ENCODE measurements at regions not wholly inside any gene's neighbourhood (a gene's known extent, or its start where the extent isn't known, plus 50 kb on each side); places are given as distances from the start of the nearest gene placed in this dataset.
"Not testable (repeated sequence)": the region's sequence is repeated elsewhere in the genome, so short reads cannot be mapped to it uniquely, and the experiment has no call there.

DNA sequence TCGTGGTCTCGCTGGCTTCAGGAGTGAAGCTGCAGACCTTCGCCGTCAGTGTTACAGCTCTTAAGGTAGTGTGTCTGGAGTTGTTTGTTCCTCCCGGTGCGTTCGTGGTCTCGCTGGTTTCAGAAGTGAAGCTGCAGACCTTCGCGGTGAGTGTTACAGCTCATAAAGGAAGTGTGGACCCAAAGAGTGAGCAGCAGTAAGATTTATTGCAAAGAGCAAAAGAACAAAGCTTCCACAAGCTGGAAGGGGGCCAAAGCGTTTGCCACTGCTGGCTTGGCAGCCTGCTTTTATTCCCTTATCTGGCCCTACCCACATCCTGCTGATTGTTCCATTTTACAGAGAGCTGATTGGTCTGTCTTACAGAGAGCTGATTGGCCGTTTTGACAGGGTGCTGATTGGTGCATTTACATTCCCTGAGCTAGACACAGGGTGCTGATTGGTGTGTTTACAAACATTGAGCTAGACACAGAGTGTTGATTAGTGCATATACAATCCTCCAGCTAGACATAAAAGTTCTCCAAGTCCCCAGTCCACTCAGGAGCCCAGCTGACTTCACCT, 1256.0 kb downstream of the STIM2 start:
- not testable (repeated sequence) for DNase-seq

DNA sequence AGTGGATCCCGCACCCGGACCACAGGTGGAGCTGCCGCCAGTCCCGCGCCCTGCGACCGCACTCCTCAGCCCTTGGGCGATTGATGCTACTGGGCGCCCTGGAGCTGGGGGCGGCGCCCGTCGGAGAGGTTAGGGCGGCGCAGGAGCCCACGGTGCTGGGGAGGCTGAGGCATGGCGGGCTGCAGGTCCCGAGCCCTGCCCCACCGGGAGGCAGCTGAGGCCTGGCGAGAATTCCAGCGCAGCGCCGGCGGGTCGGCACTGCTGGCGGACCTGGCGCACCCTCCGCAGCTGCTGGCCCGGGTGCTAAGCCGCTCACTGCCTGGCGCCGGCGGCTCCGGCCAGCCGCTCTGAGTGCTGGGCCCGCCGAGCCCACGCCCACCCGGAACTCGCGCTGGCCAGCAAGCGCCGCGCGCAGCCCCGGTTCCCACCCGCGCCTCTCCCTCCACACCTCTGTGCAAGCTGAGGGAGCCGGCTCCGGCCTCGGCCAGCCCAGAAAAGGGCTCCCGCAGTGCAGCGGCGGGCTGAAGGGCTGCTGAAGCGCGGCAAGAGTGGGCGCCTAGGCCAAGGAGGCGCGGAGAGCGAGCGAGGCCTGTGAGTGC, 1256.5 kb downstream of the STIM2 start:
- DNase-seq: no peak

DNA sequence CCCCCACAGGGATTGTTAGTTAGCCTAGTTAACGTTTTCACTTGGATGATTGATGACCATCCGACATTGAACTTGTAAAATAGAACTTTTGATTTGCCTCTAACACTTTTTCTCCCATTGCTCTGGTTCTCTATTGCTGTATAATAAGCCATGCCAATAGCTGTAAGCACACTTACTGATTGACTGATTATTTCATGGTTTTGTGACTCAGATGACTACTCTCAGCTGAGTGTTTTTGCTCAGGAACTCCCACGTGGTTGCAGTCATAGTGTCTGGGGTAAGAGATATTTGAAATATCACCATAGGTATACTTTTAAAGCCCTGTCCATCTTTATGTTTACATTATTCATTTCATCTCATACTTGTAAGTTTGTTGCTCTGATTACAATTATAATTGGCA, 1285.5 kb downstream of the STIM2 start:
- no peak for DNase-seq

DNA sequence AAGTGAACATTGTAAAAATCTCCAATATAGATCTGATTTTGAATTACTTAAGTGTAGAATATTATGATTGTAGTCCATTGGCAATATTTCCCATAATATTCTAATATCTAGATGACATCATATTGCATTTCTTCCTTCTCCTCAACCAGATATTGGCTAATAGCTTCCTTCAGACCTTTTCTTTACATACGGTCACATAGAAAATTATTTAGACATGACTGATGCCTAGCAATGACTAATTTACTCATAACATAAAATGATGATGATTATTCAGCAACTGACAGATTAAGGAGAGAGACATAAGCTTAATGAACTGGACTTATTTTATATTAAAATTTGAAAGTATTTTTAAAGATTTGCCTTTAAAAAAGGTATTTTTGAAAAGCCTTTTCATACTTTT, 1287.6 kb downstream of the STIM2 start:
- no peak for DNase-seq

DNA sequence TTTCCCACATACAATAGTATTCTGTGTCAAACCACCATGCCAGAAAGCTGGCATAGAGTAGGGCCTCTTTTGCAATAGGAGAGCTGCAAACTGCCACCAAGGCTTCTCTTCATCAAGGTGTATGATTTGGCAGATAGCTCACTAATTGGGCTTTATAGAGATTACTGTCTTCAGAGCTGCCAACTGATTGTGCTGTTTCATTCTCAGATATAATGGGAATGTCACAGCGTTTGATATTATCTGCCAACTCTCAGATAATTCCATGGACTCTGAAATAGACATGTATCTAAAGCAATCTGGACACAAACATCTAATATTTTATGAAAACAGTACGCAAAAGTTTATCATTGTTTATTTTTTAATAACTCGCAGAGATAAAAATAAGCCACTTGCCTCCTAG, 1289.1 kb downstream of the STIM2 start:
- no peak for DNase-seq

DNA sequence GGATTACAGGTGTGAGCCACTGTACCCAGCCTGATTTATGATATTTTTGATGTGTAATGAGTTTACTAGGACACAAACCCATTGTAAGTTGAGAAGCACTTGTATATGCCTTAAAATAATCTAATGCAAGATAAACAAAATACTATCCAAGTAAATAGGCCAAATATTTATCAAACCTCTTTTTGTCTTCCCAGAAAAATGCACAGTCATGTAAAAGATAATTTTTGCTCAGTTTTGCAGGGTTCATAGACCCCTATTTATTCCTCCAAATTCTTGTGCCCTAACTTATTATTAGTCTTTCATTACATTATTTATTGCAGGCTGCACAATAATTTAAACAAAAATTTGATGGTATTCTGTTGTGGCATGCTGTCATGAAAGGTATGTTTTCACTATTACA, 1290.7 kb downstream of the STIM2 start:
- no peak for DNase-seq

DNA sequence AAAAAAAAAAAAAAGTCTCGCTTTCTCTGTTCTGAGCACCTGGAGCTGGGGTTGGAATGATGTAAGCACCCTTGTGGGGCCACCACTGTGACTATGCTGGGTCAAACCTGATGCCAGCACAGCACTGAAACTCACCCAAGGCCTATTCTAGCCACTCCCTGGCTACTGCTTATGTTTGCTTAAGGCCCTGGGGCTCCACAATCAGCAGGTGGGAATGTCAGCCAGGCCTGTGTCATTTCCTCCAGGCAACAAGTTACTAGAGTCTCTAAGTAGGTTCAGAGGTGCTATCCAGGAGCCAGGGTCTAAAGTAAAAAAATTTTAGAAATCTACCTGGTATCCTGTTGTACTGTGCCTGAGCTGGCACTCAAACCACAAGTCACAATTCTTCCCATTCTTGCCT, 1306.8 kb downstream of the STIM2 start:
- DNase-seq: no peak

DNA sequence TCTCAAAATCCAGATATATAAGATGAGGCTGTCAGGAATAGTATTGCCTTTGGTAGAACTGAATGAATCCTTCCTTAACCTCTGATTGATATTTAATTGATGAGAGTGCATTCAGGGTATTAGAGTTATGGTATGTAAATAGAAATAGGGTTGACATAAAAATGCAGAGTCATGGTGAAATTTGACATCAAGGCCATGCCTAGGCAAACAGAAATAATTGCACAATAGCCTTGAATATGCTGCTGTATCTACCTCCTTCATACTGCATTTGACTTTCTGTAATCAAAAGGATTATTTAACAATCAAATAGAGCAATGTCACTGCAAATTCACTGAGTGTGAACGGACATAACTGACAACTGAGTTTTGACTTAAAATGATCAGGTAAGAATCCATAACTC, 1316.3 kb downstream of the STIM2 start:
- no peak for DNase-seq

DNA sequence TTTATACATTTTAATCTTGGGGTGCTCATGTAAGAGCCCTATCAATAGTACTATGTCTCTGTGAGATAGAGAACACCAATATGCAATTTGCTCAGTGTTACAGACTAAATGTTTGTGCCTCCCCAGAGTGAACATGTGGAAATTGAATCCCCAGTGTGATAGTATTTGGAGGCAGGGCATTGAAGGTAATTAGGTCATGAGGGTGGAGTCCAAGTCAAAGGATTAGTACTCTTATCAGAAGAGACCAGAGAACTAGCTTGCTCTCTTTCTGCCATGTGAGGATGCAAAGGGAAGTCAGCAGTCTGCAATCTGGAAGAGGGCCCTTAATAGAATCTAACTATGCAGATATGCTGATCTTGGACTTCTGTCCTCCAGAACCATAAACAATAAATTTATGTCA, 1317.0 kb downstream of the STIM2 start:
- no peak for DNase-seq

DNA sequence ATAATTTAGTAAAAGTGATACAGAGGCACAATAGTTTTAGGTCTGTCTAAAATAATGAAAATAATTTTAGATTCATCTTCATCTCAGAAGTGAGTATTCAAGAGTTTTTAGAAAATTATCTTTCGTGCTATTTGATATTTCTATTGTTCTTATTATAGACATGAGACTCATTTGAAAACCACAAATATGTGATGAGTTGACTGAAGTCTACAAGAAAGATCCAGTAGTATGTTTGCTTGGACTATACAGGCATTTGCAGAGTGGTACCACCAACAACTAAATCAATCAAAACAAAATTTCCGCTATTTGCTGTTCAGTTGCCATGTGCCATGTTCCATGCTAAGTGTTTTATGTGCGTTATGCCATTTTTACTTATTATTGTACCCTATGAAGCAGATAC, 1318.5 kb downstream of the STIM2 start:
- no peak for DNase-seq

DNA sequence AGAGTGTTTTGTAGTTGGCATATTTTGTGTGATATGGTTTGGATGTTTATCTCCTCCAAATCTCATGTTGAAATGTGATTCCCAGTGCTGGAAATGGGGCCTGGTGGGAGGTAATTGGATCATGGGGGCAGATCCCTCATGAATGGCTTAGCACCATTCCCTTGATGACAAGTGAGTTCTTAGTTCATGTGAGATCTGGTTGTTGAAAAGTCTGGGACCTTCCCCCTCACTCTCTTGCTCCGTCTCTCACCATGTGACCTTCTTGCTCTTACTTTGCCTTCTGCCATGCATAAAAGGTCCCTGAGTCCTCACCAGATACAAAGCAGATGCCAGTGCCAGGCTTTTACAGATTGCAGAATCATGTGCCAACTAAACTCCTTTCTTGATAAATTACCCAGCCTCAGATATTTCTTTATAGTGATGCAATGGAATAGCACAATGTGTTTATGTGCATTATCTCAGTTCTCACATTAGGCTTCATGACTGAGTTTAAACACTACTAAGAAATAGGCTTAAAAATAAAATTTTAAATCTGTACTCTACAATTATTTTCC, 1348.8 kb downstream of the STIM2 start:
- DNase-seq: no peak

DNA sequence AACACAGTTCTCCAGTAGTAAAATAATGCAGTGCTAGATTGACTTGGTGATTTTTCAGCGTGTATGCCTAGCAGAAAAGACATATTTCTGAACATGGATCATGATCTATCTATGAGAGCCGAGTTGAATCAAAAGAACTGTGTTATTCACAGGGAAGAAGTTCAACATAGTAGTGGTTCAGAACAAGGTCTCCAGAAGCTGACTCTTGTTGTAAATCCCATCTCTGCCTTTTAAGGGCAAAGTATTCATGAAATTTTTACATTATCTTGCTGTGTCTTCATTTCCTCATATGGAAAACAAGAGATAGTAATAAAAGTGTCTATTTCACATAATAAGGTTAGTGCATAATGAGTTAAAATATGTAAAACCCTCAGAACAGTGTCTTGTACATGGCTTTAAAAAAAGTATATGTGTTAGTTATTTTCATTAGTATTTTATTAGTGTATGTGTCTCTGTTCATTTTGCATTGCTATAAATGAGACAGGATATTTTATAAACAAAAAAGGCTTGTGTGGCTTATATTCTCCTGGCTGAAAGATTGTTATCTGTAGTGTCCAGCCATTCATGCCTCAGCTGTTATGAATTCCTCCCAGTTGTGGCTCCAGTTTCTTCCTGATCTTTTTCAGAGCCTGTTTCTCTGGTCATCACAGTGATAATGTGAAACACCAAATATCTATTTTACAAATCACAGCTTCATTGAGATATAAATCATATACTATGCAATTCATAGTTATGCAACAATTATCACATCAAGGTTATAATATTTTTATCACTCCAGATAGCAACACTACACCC, 1351.2 kb downstream of the STIM2 start:
- no peak for DNase-seq

DNA sequence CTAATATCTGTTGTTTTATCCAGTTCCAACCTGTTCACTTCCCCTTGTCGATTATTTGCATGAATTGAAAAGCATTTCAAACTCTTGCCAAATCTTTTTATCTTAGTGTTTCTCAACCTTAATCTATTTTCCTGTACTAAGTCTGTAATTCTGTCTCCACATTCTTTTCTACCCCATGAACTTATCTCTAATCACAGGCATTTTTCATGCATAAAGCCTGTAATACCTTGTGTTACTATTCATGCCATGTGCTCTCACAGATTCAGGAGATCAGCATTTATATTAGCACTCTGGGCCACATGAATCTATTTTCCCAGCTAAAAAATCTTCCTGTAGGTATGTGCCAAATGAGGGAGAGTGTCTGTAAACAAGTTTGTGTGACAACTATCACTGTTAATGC, 1360.9 kb downstream of the STIM2 start:
- DNase-seq: no peak

DNA sequence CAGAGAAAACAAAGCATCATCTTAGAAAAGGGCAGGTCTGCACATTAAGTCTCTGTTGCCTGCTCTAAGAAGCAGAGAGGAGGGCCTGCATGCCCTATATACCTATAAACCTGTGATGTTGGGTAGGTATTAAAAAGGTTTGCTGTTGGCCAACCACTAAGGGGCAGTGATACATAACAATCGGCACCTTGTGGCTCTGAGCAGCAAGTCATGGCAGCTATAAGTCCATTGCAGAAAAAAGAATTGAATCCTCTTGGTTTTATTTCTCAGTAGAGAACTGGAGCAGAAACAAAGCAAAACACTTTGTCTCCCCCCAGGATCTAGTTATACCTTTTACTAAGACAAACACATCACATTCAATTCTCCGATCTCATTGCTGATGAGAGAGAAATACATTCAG, 1364.4 kb downstream of the STIM2 start:
- peak; percentile 43 for DNase-seq

DNA sequence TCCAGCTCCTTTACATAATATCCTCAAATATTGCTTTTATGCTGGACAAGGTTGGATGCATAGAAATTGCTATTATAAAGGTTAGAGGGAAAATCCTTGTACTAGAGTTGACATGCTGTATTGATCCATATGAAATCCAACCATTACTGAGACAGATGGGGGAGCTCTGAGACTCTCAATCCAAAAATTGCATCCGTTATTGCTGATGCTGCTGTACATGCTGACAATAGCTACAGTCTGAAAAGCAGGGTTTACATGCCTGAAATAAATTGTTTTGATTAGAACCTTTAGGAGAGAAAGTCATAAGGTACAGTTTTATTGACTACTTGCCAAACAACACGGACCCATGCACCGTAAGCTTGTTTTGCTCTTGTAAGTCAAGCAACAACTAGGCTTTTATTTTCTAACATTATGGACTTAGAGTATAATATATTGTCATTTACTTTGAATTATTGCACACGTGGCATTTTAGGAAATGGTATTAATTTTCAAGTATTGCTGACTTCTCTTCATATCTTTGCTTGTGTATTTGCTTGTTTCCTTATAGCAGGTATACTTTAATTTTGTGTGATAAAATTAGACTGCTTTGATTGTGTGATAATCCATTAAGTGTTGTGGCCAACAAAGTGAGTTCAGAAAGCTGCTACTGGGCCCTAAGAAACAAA, 1365.2 kb downstream of the STIM2 start:
- peak; percentile 23 for DNase-seq

DNA sequence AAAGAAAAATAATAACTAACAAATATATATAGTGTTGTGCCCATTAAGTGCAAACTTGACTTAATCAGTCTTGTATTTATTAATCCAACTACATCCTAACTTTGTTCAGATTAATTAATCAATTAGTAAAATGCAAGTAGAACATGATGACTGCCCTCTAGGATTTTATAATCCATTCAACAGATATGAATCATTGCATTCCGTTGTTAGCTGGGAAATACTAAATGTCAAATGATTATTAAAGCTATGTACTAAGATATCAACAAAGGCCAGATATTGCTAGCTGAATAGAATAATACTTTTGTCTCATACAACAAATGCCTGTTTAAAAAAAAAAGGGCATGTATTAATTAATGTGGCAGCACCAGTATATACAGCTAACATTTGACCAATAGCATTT, 1366.3 kb downstream of the STIM2 start:
- no peak for DNase-seq

DNA sequence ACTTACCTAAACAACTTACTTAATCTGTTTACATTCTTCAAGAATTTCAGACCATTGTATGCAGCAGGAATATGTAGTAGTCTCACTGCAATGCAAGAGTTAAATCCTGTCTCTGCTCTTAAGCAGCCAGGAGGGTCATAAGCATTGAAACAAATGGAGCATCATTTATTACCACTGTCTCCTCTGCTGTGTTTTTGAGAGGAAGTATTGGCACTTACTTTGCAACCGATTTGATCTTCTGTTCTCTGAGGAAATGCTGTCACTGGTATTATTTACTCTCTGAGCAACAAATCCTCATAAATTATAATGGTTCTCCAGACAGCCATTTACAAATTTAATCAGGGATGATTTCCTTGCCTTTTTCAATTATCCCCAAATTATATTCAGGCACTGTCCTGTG, 1367.1 kb downstream of the STIM2 start:
- DNase-seq: no peak

DNA sequence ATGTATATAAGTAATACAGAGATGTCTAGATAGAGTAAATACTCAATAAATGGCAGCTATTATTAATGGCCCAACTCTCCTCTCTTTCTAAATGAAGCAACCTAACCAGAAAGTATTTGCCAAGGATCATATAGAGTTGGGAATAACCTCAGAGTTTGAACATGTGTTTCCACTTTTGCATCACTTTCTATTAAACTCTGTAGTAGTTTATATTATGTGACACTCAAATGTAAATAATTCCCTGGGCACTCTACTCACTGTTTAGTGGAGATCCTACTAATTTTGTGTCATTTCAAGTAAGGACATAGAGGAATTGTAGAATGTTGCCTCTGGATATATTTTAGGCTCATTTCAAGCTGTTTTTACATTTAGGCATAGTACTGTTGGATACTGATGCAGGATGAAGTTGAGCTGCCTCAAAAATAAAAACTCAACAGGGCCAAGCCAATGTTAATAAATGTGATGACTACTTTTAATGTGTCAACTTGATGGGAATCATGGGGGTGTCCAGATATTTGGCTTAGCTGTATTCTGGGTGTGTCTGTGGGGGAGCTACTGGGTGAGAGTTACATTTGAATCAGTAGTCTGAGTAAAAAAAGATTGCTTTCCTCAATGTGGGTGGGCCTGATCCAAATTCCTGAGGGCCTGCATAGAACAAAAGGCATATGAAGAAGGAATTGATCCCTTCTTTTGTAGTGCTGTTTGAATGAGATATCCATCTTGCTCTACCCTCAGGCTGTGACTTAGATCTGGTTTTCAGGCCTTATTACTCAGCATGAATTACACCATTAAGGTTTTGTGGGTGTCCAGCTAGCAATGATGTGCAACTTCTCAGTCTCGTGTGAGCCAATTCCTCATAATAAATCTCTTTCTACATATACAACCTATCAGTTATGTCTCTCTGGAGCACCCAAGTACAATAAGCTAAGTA, 1368.2 kb downstream of the STIM2 start:
- DNase-seq: no peak

DNA sequence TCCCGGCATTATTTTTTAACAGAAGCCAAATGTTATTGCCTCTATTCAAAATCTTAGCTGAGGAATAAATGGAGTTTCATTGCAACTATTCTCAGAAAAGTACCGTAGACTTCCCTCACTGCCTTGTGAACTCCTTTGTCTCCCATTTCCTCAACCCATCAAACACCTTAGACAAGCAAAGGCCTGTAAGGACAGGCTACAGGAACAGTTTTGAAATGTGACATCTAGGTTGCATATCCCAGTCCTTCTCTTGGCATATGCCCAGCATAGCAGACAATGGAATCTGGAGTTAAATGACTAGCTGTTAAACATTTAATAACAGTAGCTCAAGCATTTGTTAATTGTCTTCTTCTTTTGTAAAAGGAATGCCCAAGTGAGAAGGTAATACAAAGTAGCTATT, 1371.7 kb downstream of the STIM2 start:
- DNase-seq: no peak

DNA sequence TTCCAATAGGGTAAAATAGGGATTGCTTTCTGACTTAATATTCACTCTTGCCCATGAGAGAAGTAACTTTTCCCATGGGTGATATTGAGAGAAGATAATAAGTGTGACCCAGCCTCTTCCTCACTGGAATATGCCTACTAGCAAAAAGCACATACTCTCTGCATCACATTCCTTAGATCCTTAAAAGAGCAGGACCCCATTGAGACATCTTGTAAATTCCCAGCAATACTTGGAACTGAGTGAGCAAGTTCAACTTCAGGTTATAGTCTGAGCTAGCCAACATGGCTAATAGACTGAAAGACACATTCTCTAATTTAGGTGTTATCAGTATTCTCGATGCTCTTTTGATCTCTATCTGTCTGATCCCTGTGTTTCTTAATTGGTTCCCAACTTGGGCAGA, 1372.3 kb downstream of the STIM2 start:
- no peak for DNase-seq

DNA sequence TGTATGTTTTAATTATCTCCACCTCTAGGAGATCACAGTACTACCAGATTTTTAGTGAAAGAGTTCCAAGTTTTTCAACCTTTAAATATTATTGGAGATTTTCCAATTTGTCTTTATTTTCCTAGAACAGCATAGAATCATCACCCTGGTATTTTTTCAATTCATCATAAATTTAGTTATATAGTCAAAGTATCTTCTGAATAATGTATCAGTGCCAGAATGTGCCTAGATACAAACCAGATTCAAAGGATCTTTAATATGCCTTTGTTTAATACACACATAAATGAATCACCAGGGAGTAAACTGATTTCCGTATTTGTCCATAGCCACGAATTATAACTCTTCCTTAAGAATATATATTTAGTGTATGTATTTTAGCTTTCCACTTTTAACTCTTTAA, 1373.1 kb downstream of the STIM2 start:
- no peak for DNase-seq

DNA sequence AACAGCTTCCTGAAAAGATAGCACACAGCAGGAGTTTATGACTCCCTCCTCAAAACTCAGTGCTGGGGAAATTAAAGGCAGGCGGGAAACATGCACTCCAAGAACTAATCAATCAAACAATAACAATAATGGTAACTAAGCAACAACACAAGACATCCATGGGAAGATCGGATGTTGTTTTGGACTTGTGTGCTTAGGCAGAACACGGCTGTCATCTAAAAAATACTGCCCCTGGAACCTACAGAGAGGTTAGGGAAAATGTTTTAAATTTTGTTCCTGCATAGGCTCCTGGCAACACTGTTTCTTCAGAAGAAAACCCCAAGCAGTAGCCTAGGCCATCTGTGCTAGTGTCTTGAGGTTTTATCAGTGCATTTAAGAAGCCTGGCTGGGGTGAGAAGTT, 1378.2 kb downstream of the STIM2 start:
- DNase-seq: no peak

DNA sequence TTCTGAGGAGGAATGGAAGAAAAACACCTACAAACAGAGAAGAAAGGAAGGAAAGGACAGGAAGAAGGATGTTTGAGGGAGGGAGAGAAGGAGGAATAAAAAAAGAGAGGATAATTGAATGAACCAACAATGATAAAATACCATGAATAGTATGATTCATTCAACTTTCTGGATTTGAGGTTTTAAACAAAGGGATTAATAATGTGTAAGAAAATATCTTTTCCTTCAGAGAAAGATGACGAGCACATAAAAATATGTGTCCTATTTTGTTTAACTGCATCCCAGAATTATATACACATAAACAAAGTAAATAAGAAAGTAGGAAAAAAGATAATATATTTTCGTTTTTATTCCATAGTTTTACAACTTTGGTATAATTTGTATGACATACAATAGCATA, 1380.4 kb downstream of the STIM2 start:
- DNase-seq: no peak
